CD4-positive, alpha-beta T cell treated with Interleukin-2 at 100 ng/mL for 4 hours (primary cell): ENCODE measurements at regions not wholly inside any gene's neighbourhood (a gene's known extent, or its start where the extent isn't known, plus 50 kb on each side); places are given as distances from the start of the nearest gene placed in this dataset.

Experiments used
- DNase-seq: peaks from one replicate; pipeline ENCODE4 v3.0.0-alpha.2; 2020; ENCODE audit warnings: low spot score

DNA sequence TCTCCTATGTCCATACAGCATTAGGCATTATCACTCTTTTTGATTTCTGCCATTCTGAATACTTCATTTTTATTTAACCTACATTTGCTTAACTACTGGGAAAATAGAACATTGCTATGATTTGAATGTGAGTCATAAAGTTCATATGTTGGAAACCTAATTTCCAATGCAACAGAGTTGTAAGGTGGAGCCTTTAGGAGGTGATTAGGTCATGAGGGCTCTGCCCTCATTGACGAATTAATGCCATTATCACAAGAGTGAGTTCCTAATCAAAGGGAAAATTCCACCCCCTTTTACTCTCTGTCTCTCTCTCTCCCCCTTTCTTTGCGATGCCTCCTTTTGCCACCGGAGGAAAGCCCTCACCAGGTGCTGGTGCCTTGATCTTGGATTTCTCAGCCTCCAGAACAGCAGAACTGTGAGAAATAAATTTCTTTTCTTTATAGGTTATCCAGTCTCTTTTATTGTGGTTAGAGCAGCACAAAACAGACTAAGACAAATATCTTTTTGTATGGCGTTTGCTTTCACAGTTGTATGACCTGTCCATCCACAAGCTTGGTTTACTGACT, 180.1 kb upstream of the ARID2 start:
- DNase-seq = no peak

GRCh38 chr12:45553204-45553603, 176.3 kb upstream of the ARID2 start:
- DNase-seq = no peak

- no peak for DNase-seq
Measured at GRCh38 chr12:45557016-45557415, 172.5 kb upstream of the ARID2 start.

DNA sequence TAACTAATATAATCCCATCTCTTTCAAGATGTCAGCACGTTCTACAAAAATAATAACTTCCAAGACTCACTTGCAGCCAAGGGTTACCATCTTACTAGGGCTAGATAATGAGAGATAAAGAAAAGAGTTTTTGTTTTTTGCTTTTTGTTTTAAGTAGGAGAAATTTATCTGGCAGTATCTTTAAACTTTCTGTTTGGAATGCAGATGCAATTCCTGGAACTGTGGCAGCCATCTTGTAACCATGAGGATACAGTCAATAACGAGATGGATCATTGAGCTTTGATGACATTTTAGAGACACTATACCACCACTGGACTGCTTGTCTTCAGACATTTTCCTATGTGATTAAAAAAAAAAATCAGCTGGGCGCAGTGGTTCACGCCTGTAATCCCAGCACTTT, 171.2 kb upstream of the ARID2 start:
- DNase-seq = no peak

DNA sequence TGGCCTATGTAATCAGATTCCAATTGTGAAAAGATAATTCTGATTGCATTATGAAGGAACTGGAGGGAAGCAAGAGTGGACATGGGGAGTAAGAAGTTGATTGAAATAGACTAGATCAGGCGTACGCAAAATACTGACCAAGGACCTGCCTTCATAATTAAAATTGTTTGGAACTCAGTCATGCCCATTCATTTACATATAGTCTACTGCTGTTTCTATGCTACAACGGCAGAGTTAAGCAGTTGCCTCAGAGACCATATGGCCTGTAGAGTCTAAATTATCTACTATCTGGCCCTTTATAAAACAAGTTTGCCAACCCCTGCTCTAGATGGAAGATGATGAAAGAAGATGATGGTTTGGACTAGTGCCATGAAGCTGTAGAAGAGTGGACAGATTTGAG, 170.0 kb upstream of the ARID2 start:
- no peak for DNase-seq

DNA sequence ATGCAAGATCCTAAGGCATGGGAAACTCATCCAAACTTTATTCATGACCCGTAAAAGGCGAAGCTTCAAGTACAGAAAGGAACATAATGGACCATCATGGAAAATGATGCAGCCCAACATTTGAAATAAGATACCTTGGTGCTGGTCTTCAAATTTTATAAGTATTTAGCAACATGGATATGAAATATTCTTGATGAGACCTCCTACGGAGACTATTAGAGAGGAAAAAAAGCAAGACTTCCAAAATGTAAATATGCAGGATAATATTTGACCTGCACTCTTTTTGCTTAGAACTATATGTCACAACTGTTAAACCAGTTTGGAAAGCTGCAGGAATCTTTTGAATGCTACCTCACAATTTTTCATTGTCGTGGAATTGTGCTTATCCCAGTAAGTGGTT, 168.8 kb upstream of the ARID2 start:
- DNase-seq = no peak

- no peak for DNase-seq
Measured at GRCh38 chr12:45561488-45561887, 168.0 kb upstream of the ARID2 start.

- DNase-seq = no peak
Measured at GRCh38 chr12:45565590-45565989, 163.9 kb upstream of the ARID2 start.

- DNase-seq = no peak
Measured at GRCh38 chr12:45566257-45566656, 163.2 kb upstream of the ARID2 start.

DNA sequence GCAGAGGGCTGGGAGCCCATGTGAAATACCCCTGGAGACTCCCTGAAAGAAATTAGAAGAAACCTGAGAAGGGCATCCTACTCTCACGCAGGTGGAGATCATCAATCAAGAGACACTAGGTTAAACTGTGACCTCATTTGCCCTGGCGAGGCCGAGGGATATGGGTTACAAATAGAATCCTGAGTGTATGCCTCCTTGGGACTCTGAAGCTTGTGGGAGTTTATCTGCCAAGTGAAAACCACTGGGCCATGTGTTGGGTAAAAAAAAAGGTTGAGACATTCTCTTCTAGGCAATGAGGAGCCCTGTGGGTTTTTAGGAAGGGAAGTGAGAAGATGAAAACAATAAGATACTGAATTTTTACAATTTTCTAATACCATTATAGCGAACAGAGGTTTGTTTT, 160.7 kb upstream of the ARID2 start:
- DNase-seq = no peak

DNA sequence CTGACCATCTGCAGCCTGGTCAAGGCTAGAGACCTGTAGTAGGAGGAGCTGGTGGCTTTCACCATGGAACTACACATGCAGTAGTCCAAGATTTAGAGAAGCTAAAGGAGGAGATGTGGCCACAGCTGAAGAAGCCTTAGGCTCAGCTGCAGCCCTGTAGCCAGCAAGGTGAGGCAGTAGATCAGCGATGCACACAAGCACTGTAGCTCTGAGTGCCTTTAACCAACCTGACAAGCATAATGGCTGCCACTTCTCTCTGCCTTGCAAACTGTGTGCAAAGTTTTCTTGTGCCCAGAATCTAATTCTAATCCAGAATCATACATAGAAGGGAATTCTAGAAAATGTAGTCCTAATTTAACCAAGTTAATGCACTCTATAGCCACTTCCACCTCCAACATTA, 159.0 kb upstream of the ARID2 start:
- DNase-seq = no peak

- DNase-seq = no peak
Measured at GRCh38 chr12:45572114-45572513, 157.4 kb upstream of the ARID2 start.

GRCh38 chr12:45575417-45575816, 154.1 kb upstream of the ARID2 start:
- no peak for DNase-seq

- no peak for DNase-seq
Measured at GRCh38 chr12:45575823-45576475, 153.6 kb upstream of the ARID2 start.

- no peak for DNase-seq
Measured at GRCh38 chr12:45577844-45578399, 151.6 kb upstream of the ARID2 start.

DNA sequence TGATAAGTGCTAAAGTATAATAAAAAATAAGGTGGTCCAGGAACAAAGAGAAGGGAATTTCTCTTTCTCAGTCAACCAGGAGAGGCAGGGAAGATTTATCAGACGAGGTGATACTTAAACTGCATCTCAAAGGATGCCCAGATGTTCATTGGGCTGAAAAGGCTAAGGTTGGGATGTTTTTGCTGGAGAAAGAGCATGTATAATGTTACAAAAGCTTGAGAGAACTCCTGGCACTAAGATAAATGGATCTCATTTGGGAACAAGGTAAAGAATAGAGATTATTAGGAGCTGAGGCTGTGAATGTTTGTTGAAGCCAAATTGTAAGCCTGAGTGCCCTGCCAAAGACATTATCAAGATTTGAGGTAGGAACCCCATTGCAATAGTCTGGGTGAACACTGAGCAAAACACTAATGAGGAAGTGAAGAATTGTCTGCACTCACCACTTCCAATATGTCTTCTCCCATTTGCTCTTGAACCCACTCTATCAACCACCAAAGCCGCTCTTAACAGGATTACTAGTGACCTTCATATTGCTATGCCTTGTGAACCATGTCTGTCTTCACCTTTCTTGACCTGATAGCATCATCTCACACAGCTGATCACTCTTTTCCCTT, 149.0 kb upstream of the ARID2 start:
- no peak for DNase-seq

DNA sequence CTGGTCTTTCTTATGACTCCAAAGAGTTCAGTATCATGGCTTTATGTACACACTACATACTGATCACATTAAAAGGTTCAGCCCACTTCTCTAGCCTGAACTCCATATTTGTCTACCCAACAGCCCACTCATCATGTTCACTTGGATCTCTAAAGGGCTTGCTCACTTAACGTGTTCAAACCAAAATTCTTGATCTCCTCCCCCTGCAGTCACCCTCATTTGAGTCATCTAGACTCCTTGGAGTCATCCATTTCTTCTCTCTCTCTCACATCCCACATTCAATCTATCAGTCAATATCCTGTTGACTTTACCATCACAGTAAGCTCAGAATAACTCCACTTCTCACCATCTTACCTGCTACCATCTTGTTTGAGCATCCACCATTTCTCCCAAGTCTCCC, 148.4 kb upstream of the ARID2 start:
- DNase-seq = no peak

- no peak for DNase-seq
Measured at GRCh38 chr12:45582536-45582935, 147.0 kb upstream of the ARID2 start.

DNA sequence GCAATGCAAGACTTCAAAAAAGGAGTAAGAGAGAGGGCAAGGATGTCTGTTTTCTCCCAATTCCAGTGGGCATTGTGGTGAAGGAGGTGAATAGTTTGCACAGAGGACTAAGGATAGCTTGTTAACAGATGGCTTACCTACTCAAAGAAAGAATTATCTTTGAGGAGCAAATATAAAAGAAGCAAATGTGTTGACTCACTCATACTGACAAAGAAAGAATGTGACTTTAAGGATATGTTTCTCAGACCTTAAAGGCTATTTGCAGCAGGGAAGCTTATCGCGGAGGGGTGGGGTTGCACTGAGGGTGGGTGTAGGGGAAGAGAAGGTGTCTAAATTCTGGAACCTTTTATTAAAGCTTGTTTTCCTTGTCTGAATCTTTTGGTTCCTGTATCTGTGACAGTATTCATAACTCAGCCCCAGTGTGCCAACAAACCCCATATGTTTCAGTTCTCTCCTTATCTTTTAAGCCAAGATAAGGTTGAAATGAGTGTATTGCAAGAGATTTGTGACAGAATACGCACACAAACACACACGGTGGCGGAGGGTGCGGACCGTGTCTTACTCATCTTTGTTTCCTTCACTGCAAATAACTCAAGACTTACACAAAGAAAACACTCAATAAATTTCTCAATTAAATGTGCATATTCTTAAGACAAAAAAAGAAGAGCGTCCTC, 146.4 kb upstream of the ARID2 start:
- no peak for DNase-seq

DNA sequence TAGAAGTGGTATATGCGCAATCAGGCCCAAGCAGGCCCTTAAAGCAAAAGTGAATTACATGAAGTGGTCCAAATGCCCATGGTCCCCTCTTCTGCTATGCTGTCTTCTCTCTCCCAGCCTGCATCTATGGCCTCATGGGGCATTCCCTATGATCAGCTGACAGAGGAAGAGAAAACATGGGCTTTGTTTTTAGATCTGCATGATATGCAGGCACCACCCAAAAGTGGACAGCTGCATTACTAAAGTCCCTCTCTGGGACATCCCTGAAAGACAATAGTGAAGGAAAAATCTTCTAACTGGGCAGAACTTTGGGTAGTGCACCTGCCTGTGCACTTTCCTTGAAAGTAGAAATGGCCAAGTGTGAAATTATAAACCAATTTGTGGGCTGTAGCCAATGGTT, 145.2 kb upstream of the ARID2 start:
- DNase-seq = no peak

DNA sequence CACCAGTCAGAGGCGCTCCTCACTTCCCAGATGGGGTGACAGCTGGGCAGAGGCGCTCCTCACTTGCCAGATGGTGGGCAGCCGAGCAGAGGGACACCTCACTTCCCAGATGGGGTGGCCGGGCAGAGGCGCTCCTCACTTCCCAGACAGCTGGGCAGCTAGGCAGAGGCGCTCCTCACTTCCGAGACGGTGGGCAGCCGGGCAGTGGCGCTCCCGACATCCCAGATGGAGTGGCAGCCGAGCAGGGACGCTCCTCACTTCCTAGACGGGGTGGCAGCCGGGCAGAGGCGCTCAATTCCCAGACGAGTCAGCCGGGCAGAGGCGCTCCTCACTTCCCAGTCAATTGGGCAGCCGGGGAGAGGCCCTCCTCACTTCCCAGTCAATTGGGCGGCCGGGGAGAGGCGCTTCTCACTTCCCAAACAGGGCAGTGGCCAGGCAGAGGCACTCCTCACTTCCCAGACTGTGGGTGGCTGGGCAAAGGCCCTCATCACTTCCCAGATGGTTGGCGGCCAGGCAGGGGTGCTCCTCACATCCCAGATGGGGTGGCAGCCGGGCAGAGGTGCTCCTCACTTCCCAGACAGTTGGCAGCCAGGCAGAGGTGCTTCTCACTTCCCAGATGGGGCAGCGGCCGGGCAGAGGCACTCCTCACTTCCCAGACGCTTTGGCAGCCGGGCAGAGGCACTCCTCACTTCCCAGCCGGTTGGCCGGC, 143.8 kb upstream of the ARID2 start:
- DNase-seq = no peak

DNA sequence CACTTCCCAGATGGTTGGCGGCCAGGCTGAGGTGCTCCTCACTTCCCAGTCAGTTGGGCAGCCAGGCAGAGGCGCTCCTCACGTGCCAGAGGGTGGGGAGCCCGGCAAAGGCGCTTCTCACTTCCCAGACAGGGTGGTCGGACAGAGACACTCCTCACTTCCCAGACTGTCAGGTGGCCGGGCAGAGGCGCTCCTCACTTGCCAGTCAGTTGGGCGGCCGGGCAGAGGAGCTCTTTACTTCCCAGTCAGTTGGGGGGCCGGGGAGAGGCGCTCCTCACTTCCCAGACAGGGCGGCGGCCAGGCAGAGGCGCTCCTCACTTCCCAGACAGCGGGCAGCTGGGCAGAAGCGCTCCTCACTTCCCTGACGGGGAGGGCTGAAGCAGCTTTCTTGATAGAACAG, 143.0 kb upstream of the ARID2 start:
- DNase-seq = no peak
